ENCODE measurements at regions not wholly inside any gene's neighbourhood (a gene's known extent, or its start where the extent isn't known, plus 50 kb on each side); places are given as distances from the start of the nearest gene placed in this dataset.

GRCh38 chr11:69878927-69879728 is 59.9 kb upstream of the FGF3 start:
- intact Hi-C loops (cut with DNase I; ENCODE audit: low total_unique reads) (no loop called here), in situ Hi-C loops (cut with MboI; ENCODE audit: low pct_ligation_motif_present in 1 of 4, low pct_unique_long_range_greater_than_20kb in 1 of 4, low sequenced_read_pairs in 3 of 4) (loop anchor here in 1 of 4 donors (25.0 kb wide), 1 partner anchor 167 kb away; the partner anchor contains the start of gene FGF19)
- TF ChIP-seq CTCF (IDR thresholded peaks at IDR 0.05): no peak
- TF ChIP-seq POLR2A (IDR thresholded peaks at IDR 0.05): no peak
- TF ChIP-seq EP300 (IDR thresholded peaks at IDR 0.05; ENCODE audit: low read depth): no peak
- TF ChIP-seq POLR2AphosphoS5 (IDR thresholded peaks at IDR 0.05): no peak
- H3K4me3 ChIP-seq: no peak overlapping the region
- no peak overlapping the region for H3K27ac ChIP-seq
- 77% methylated on average over 9 of the region's 11 CpGs; no CpG with 5 or more reads in 1 of the 2 donors for WGBS, 2 donors (ENCODE audit: low coverage in 1 of 2)
- no peaks in the 10 kb centered on the region for H3K36me3 ChIP-seq
- peak; percentile 3 for DNase-seq
- no peaks in the 10 kb centered on the region for H3K9me3 ChIP-seq
- H3K4me1 ChIP-seq: no peaks in the 10 kb centered on the region
- peaks cover 4% of the 10 kb centered on the region for H3K27me3 ChIP-seq

- H3K27me3 ChIP-seq: peaks cover 4% of the 10 kb centered on the region
- no peaks in the 10 kb centered on the region for H3K9me3 ChIP-seq
- no peaks in the 10 kb centered on the region for H3K4me1 ChIP-seq
- intact Hi-C loops (cut with DNase I; ENCODE audit: low total_unique reads) (no loop called here), in situ Hi-C loops (cut with MboI; ENCODE audit: low pct_ligation_motif_present in 1 of 4, low pct_unique_long_range_greater_than_20kb in 1 of 4, low sequenced_read_pairs in 3 of 4) (loop anchor here in 3 of 4 donors (10.0 to 25.0 kb wide), 3 partner anchors 167 to 195 kb away; partner anchors contain the start of gene FGF19 (in 1 of the 3))
- H3K4me3 ChIP-seq: no peak overlapping the region
- no peaks in the 10 kb centered on the region for H3K36me3 ChIP-seq
- 59% methylated on average over 5 of the region's 5 CpGs; no CpG with 5 or more reads in 1 of the 2 donors for WGBS, 2 donors (ENCODE audit: low coverage in 1 of 2)
- no peak overlapping the region for H3K27ac ChIP-seq
- no peak for TF ChIP-seq CTCF (IDR thresholded peaks at IDR 0.05)
- no peak for DNase-seq
These were observed 60.5 kb upstream of the FGF3 start for GRCh38 chr11:69879729-69880005.

- Histone ChIP-seq H3K4me1 (no peaks in the 10 kb centered on the region), H3K27ac (no peak overlapping the region), H3K27me3 (no peaks in the 10 kb centered on the region), H3K36me3 (no peaks in the 10 kb centered on the region), H3K4me3 (no peak overlapping the region), H3K9me3 (no peaks in the 10 kb centered on the region)
- in situ Hi-C loops (cut with MboI; ENCODE audit: low pct_ligation_motif_present in 1 of 4, low pct_unique_long_range_greater_than_20kb in 1 of 4, low sequenced_read_pairs in 3 of 4): loop anchor here in 3 of 4 donors (10.0 to 25.0 kb wide), 3 partner anchors 168 to 195 kb away; partner anchors contain the start of gene FGF19 (in 1 of the 3)
- WGBS, 2 donors (ENCODE audit: low coverage in 1 of 2): 78 to 80% methylated on average over 1 to 18 of the region's 18 CpGs
- DNase-seq: no peak
- intact Hi-C loops (cut with DNase I; ENCODE audit: low total_unique reads): no loop called here
- TF ChIP-seq POLR2A (IDR thresholded peaks at IDR 0.05) (no peak), POLR2AphosphoS5 (IDR thresholded peaks at IDR 0.05) (no peak), EP300 (IDR thresholded peaks at IDR 0.05; ENCODE audit: low read depth) (no peak), CTCF (IDR thresholded peaks at IDR 0.05) (no peak)
These were observed 61.0 kb upstream of the FGF3 start for GRCh38 chr11:69880041-69880825.

GRCh38 chr11:69880826-69881445 is 61.7 kb upstream of the FGF3 start:
- TF ChIP-seq CTCF (IDR thresholded peaks at IDR 0.05): no peak
- TF ChIP-seq POLR2AphosphoS5 (IDR thresholded peaks at IDR 0.05): no peak
- TF ChIP-seq POLR2A (IDR thresholded peaks at IDR 0.05): no peak
- no peak for TF ChIP-seq EP300 (IDR thresholded peaks at IDR 0.05; ENCODE audit: low read depth)
- DNase-seq: no peak
- H3K9me3 ChIP-seq: no peaks in the 10 kb centered on the region
- no peaks in the 10 kb centered on the region for H3K4me1 ChIP-seq
- in situ Hi-C loops (cut with MboI; ENCODE audit: low pct_ligation_motif_present in 1 of 4, low pct_unique_long_range_greater_than_20kb in 1 of 4, low sequenced_read_pairs in 3 of 4) (loop anchor here in 3 of 4 donors (10.0 to 25.0 kb wide), 3 partner anchors 169 to 196 kb away; partner anchors contain the start of gene FGF19 (in 1 of the 3)), intact Hi-C loops (cut with DNase I; ENCODE audit: low total_unique reads) (no loop called here)
- H3K27me3 ChIP-seq: no peaks in the 10 kb centered on the region
- H3K4me3 ChIP-seq: no peak overlapping the region
- H3K27ac ChIP-seq: no peak overlapping the region
- H3K36me3 ChIP-seq: no peaks in the 10 kb centered on the region
- WGBS, 2 donors (ENCODE audit: low coverage in 1 of 2): 80% methylated on average over 9 of the region's 10 CpGs; no CpG with 5 or more reads in 1 of the 2 donors
